Astrocyte of the cerebellum (primary cell): ENCODE measurements at regions not wholly inside any gene's neighbourhood (a gene's known extent, or its start where the extent isn't known, plus 50 kb on each side); places are given as distances from the start of the nearest gene placed in this dataset.

ENCODE experiments used
- DNase-seq: peaks from one replicate; pipeline ENCODE4 v3.0.0-alpha.2; 2011; ENCODE audit warnings: low read depth
- H3K4me3 ChIP-seq: 2 replicates; pipeline ENCODE4 v1.5.1; 2011; ENCODE audit warnings: mild to moderate bottlenecking, low read depth, low read length, moderate library complexity
- CTCF ChIP-seq: IDR thresholded peaks from 2 replicates; pipeline ENCODE4 v1.5.1; 2012; ENCODE audit warnings: low read length, low read depth, moderate library complexity, mild to moderate bottlenecking; ENCODE audit errors: missing control alignments
- in situ Hi-C: cut with HindIII; loops from 2 replicates; pipeline ENCODE4 v1.10.0; 2017; ENCODE audit warnings: low sequenced_read_pairs

GRCh38 chr13:89610881-89611280 is 1736.6 kb upstream of the MIR17HG start:
- no peak for DNase-seq
- no peak for TF ChIP-seq CTCF
- no peak overlapping the region for H3K4me3 ChIP-seq
- in situ Hi-C loops, result no loop called here

- DNase-seq, result no peak
- H3K4me3 ChIP-seq, result no peak overlapping the region
- no peak for TF ChIP-seq CTCF
- in situ Hi-C loops, result no loop called here
These were observed 1719.5 kb upstream of the MIR17HG start for GRCh38 chr13:89627996-89628395.

DNA sequence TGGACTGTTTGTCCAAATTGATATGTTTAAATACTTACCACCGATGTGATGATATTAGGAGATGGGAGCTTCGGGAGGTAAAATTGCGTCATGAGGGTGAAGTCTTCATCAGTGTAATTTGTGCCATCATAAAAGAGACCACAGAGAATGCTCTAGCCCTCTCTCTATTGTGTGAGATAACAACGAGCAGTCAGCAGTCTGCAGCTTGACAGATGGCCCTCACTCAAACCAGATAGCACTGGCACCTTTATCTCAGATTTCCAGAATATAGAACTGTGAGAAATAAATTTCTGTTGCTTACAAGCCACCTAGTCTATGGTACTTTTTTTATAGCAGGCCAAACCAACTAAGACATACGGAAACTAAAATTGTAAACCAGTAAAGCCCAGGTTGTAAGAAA is 1718.9 kb upstream of the MIR17HG start:
- in situ Hi-C loops, result no loop called here
- no peak for DNase-seq
- no peak overlapping the region for H3K4me3 ChIP-seq
- no peak for TF ChIP-seq CTCF

GRCh38 chr13:89650226-89650625 is 1697.3 kb upstream of the MIR17HG start:
- DNase-seq, result no peak
- H3K4me3 ChIP-seq, result no peak overlapping the region
- no peak for TF ChIP-seq CTCF
- in situ Hi-C loops, result no loop called here

DNA sequence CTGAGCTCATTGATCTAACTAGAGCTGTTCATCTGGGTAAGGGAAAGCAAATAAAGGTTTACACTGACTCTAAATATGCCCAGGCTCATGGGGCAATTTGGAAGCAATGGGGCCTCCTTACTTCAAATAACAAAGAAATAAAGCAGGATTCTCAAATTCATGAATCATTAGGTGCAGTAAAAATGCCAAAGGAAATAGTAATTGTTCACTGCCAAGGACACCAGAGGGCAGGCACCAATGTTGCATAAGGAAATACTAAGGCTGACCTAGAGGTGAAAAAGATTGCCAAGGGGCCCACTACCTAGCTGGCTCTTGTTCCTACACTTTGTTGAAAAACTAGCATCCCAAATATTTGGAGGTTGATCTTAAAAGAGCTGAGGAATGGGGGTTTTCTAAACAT is 1686.7 kb upstream of the MIR17HG start:
- no peak for TF ChIP-seq CTCF
- no peak for DNase-seq
- H3K4me3 ChIP-seq, result no peak overlapping the region
- in situ Hi-C loops, result no loop called here

GRCh38 chr13:89673789-89674311 is 1673.6 kb upstream of the MIR17HG start:
- in situ Hi-C loops, result no loop called here
- TF ChIP-seq CTCF, result no peak
- no peak overlapping the region for H3K4me3 ChIP-seq
- no peak for DNase-seq
